GM23248 (cell line): ENCODE measurements at regions not wholly inside any gene's neighbourhood (a gene's known extent, or its start where the extent isn't known, plus 50 kb on each side); places are given as distances from the start of the nearest gene placed in this dataset.

Experiments used
- EZH2 ChIP-seq: fragments of 200-600 bp; sonication (generic); IDR thresholded peaks from 2 replicates; pipeline ENCODE4 v1.6.1; 2018; ENCODE audit warnings: antibody characterized with exemption, mild to moderate bottlenecking; ENCODE audit not compliant: insufficient read depth, poor library complexity, severe bottlenecking
- EZH2phosphoT487 ChIP-seq: fragments of 200-600 bp; sonication (generic); IDR thresholded peaks from 2 replicates; pipeline ENCODE4 v1.6.1; 2018; ENCODE audit warnings: antibody characterized with exemption, moderate library complexity, mild to moderate bottlenecking, low read depth; ENCODE audit not compliant: insufficient read depth

DNA sequence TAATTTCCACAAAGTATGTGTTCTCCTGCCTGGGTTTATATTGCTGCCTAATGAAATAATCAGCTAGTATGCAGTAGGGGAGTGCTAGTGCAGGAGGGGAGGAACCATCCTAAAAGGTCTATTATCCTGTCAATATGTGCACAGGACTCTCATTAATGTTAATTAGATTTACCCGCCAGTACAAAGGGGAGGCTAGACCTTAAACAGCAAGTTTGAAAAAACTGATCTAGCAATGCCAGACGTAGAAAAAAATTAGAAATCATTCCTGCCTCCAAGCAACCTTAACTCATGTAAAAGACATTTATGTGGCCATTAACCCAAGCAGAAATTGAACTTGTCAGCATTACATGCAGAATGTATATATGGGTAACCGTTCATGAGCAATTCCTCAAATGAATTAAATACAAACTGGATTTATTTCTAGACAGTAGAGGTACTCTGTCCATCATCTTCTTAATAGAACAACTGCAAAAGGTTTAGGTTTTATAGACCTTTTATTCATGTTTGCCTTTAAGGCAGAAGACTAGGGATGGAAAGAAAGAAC lies 294.3 kb upstream of the TENM3 start:
- TF ChIP-seq EZH2 (no peak), EZH2phosphoT487 (no peak)
